ENCODE measurements at regions not wholly inside any gene's neighbourhood (a gene's known extent, or its start where the extent isn't known, plus 50 kb on each side); places are given as distances from the start of the nearest gene placed in this dataset.

GRCh38 chr15:29544513-29545128 is 275.0 kb upstream of the NSMCE3 start:
- Histone ChIP-seq H3K9me3 (peaks cover 0 to 14% (median 0%) of the 10 kb centered on the region in 3 donors), H3K4me3 (no peak overlapping the region), H3K27ac (no peak overlapping the region), H3K36me3 (no peaks in the 10 kb centered on the region), H3K4me1 (no peaks in the 10 kb centered on the region), H3K27me3 (no peaks in the 10 kb centered on the region)
- intact Hi-C loops (cut with DNase I), result no loop called here
- TF ChIP-seq POLR2A (IDR thresholded peaks at IDR 0.05), result no peak
- TF ChIP-seq, protein P1, sequence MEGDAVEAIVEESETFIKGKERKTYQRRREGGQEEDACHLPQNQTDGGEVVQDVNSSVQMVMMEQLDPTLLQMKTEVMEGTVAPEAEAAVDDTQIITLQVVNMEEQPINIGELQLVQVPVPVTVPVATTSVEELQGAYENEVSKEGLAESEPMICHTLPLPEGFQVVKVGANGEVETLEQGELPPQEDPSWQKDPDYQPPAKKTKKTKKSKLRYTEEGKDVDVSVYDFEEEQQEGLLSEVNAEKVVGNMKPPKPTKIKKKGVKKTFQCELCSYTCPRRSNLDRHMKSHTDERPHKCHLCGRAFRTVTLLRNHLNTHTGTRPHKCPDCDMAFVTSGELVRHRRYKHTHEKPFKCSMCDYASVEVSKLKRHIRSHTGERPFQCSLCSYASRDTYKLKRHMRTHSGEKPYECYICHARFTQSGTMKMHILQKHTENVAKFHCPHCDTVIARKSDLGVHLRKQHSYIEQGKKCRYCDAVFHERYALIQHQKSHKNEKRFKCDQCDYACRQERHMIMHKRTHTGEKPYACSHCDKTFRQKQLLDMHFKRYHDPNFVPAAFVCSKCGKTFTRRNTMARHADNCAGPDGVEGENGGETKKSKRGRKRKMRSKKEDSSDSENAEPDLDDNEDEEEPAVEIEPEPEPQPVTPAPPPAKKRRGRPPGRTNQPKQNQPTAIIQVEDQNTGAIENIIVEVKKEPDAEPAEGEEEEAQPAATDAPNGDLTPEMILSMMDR (IDR thresholded peaks at IDR 0.05), result no peak
- no peak for DNase-seq
- 47 to 53% methylated on average over 7 of the region's 7 CpGs for WGBS, 2 donors

GRCh38 chr15:29542994-29543393 is 273.4 kb upstream of the NSMCE3 start:
- 67% methylated on average over 1 of the region's 1 CpG; no CpG with 5 or more reads in 1 of the 2 donors for WGBS, 2 donors
- intact Hi-C loops (cut with DNase I), result no loop called here
- H3K9me3 ChIP-seq, result peaks cover 0 to 14% (median 0%) of the 10 kb centered on the region in 3 donors
- TF ChIP-seq, protein P1 (IDR thresholded peaks at IDR 0.05), result no peak
- TF ChIP-seq POLR2A (IDR thresholded peaks at IDR 0.05), result no peak
- H3K27me3 ChIP-seq, result no peaks in the 10 kb centered on the region
- no peaks in the 10 kb centered on the region for H3K4me1 ChIP-seq
- no peak overlapping the region for H3K27ac ChIP-seq
- H3K36me3 ChIP-seq, result no peaks in the 10 kb centered on the region
- no peak for DNase-seq
- H3K4me3 ChIP-seq, result no peak overlapping the region

- no peaks in the 10 kb centered on the region for H3K4me1 ChIP-seq
- 74 to 94% methylated on average over 7 of the region's 7 CpGs for WGBS, 2 donors
- no peak overlapping the region for H3K27ac ChIP-seq
- DNase-seq, result no peak
- H3K9me3 ChIP-seq, result peaks cover 0 to 4% (median 0%) of the 10 kb centered on the region in 3 donors
- no peaks in the 10 kb centered on the region for H3K27me3 ChIP-seq
- no peak for TF ChIP-seq POLR2A (IDR thresholded peaks at IDR 0.05)
- TF ChIP-seq, protein P1 (IDR thresholded peaks at IDR 0.05), result no peak
- no peaks in the 10 kb centered on the region for H3K36me3 ChIP-seq
- no peak overlapping the region for H3K4me3 ChIP-seq
- intact Hi-C loops (cut with DNase I), result no loop called here
These were observed 271.7 kb upstream of the NSMCE3 start for GRCh38 chr15:29541309-29541708.

DNA sequence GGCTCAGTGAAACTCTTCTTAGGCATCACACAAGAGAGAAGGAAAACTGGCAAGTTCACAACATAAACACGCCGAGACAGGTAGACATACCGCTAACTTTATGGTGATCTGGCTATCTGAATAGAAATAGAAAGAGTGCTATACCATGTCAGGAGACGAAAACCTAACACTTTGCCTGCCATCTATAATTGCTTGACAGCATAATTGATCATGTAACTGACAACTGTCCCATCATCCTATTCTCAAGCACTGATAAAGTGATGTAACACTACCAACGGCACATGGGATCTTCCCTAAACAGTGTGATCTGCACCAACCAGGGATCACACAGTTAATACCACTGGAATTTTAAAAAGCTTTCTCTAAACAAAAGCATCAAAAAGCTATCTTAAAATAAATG is 270.9 kb upstream of the NSMCE3 start:
- Histone ChIP-seq H3K9me3 (no peaks in the 10 kb centered on the region), H3K36me3 (no peaks in the 10 kb centered on the region), H3K4me3 (no peak overlapping the region), H3K27me3 (no peaks in the 10 kb centered on the region), H3K27ac (no peak overlapping the region), H3K4me1 (no peaks in the 10 kb centered on the region)
- 52 to 67% methylated on average over 5 of the region's 5 CpGs for WGBS, 2 donors
- TF ChIP-seq, protein P1 (IDR thresholded peaks at IDR 0.05), result no peak
- no peak for TF ChIP-seq POLR2A (IDR thresholded peaks at IDR 0.05)
- intact Hi-C loops (cut with DNase I), result no loop called here
- DNase-seq, result no peak

- H3K27me3 ChIP-seq, result no peaks in the 10 kb centered on the region
- no peak overlapping the region for H3K27ac ChIP-seq
- no peaks in the 10 kb centered on the region for H3K36me3 ChIP-seq
- DNase-seq, result no peak
- H3K4me1 ChIP-seq, result no peaks in the 10 kb centered on the region
- H3K9me3 ChIP-seq, result no peaks in the 10 kb centered on the region
- intact Hi-C loops (cut with DNase I), result no loop called here
- no peak overlapping the region for H3K4me3 ChIP-seq
- no peak for TF ChIP-seq POLR2A (IDR thresholded peaks at IDR 0.05)
- TF ChIP-seq, protein P1 (IDR thresholded peaks at IDR 0.05), result no peak
- WGBS, 2 donors, result 90 to 94% methylated on average over 2 to 3 of the region's 6 CpGs
These were observed 270.1 kb upstream of the NSMCE3 start for GRCh38 chr15:29539736-29540135.
